ENCODE measurements at regions not wholly inside any gene's neighbourhood (a gene's known extent, or its start where the extent isn't known, plus 50 kb on each side); places are given as distances from the start of the nearest gene placed in this dataset.
"Not testable (repeated sequence)": the region's sequence is repeated elsewhere in the genome, so short reads cannot be mapped to it uniquely, and the experiment has no call there.

- H3K36me3 ChIP-seq (ENCODE audit: insufficient read depth) = no peaks in the 10 kb centered on the region
- H3K4me1 ChIP-seq (ENCODE audit: insufficient read depth) = no peaks in the 10 kb centered on the region
- no peak overlapping the region for H3K27ac ChIP-seq (ENCODE audit: low read depth)
- no peak for DNase-seq (ENCODE audit: extremely low spot score)
- 73% methylated on average over 6 of the region's 6 CpGs for WGBS
- H3K4me3 ChIP-seq (ENCODE audit: low read depth, low read length) = no peak overlapping the region
These were observed 117.9 kb upstream of the SFSWAP start for GRCh38 chr12:131592972-131593371.

DNA sequence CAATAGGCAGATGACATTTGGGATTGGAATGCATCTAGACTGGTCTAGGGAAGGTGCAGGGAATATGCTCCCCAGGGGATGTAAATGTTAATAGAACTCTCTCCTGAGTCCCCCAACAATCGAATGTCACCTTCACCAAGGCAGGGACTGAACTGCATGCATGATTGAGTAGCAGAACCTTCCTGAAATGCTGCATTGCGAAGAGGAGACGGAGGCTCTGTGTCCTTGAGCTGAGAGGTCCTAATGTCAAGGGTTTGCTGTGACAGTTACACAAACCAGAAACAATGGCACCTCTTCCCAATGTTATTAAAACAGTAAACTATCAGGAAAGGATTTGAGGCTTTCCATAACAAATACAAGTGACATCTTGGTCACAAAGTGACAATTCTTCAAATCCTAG, 117.5 kb upstream of the SFSWAP start:
- WGBS = 69% methylated on average over 3 of the region's 3 CpGs
- Histone ChIP-seq H3K36me3 (ENCODE audit: insufficient read depth) (no peaks in the 10 kb centered on the region), H3K4me3 (ENCODE audit: low read depth, low read length) (no peak overlapping the region), H3K4me1 (ENCODE audit: insufficient read depth) (no peaks in the 10 kb centered on the region), H3K27ac (ENCODE audit: low read depth) (no peak overlapping the region)
- no peak for DNase-seq (ENCODE audit: extremely low spot score)

- no peaks in the 10 kb centered on the region for H3K4me1 ChIP-seq (ENCODE audit: insufficient read depth)
- 90% methylated on average over 5 of the region's 5 CpGs for WGBS
- DNase-seq (ENCODE audit: extremely low spot score) = no peak
- H3K36me3 ChIP-seq (ENCODE audit: insufficient read depth) = no peaks in the 10 kb centered on the region
- H3K4me3 ChIP-seq (ENCODE audit: low read depth, low read length) = no peak overlapping the region
- no peak overlapping the region for H3K27ac ChIP-seq (ENCODE audit: low read depth)
These were observed 114.8 kb upstream of the SFSWAP start for GRCh38 chr12:131596115-131596514.

DNA sequence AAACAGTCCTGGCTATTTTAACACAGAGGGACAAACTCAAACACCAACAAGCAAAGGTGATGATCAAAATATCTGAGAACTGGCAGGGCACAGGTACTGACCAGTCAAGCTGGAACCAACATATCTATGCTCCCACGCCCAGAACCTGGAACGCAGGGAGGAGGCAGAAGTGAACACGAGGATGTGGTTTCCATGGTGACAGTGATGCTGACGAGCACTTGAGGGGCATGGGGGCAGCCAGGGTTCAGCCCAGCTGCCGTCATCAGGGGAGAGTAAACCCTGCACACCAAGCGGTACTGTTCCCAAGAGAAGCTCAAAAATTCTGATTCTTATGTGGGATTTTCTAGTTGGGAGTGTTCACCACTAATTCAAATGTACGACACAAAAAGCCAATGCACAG, 113.6 kb upstream of the SFSWAP start:
- 60% methylated on average over 7 of the region's 7 CpGs for WGBS
- DNase-seq (ENCODE audit: extremely low spot score) = no peak
- Histone ChIP-seq H3K27ac (ENCODE audit: low read depth) (no peak overlapping the region), H3K4me1 (ENCODE audit: insufficient read depth) (no peaks in the 10 kb centered on the region), H3K36me3 (ENCODE audit: insufficient read depth) (no peaks in the 10 kb centered on the region), H3K4me3 (ENCODE audit: low read depth, low read length) (no peak overlapping the region)

DNA sequence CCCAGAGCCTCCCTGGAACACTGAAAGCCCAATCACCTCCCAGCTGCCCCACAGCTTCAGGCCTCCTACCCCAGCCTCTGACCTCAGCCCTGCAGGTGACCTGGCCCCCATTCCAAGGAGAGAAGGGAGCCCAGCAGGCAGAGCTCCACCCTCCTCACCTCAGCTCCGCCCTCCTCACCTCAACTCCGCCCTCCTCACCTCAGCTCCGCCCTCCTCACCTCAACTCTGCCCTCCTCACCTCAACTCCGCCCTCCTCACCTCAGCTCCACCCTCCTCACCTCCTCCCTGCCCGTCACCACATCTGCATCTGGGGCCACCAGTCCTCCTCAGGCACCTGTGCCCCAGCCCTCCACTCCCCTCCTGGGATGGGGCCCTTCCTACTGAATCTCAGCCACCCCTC, 112.2 kb upstream of the SFSWAP start:
- H3K4me3 ChIP-seq (ENCODE audit: low read depth, low read length) = no peak overlapping the region
- no peak overlapping the region for H3K27ac ChIP-seq (ENCODE audit: low read depth)
- no peaks in the 10 kb centered on the region for H3K4me1 ChIP-seq (ENCODE audit: insufficient read depth)
- H3K36me3 ChIP-seq (ENCODE audit: insufficient read depth) = no peaks in the 10 kb centered on the region
- WGBS = 71% methylated on average over 5 of the region's 5 CpGs
- DNase-seq (ENCODE audit: extremely low spot score) = no peak

GRCh38 chr12:131599190-131600159, 111.4 kb upstream of the SFSWAP start:
- Histone ChIP-seq H3K4me1 (ENCODE audit: insufficient read depth) (no peaks in the 10 kb centered on the region), H3K36me3 (ENCODE audit: insufficient read depth) (no peaks in the 10 kb centered on the region), H3K4me3 (ENCODE audit: low read depth, low read length) (no peak overlapping the region), H3K27ac (ENCODE audit: low read depth) (no peak overlapping the region)
- WGBS = 85% methylated on average over 33 of the region's 33 CpGs
- no peak for DNase-seq (ENCODE audit: extremely low spot score)

DNA sequence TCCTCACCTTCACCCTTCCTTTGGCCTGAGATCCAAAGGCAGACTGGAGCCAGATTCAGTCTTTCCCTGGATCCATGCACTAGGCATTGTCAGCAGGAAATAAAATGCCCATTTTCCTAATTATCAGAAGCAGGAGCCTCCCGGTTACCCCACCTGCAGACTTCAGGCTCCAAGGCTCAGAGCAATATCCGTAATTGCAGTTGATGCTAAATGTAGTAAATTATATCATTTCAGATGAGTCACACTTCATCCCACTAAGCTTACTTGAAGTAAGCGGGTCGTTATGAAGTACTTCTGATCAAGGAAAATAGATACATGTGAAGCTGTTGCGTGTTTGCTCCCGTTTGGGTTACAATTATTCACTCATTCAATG, 110.7 kb upstream of the SFSWAP start:
- no peak overlapping the region for H3K4me3 ChIP-seq (ENCODE audit: low read depth, low read length)
- WGBS = 73% methylated on average over 6 of the region's 6 CpGs
- H3K27ac ChIP-seq (ENCODE audit: low read depth) = no peak overlapping the region
- H3K4me1 ChIP-seq (ENCODE audit: insufficient read depth) = no peaks in the 10 kb centered on the region
- no peaks in the 10 kb centered on the region for H3K36me3 ChIP-seq (ENCODE audit: insufficient read depth)
- no peak for DNase-seq (ENCODE audit: extremely low spot score)

DNA sequence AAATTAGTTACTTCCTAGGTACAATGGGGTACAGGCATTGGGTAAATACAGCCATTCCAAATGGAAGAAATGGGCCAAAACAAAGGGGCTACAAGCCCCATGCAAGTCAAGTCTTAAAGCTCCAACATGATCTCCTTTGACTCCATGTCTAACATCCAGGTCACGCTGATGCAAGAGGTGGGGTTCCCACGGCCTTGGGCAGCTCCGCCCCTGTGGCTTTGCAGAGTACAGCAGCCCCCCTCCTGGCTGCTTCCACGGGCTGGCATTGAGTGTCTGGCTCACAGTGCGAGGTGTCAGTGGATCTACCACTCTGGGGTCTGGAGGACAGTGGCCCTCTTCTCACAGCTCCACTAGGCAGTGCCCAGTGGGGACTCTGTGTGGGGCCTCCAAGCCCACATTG, 109.4 kb upstream of the SFSWAP start:
- WGBS = 75% methylated on average over 5 of the region's 5 CpGs
- H3K4me3 ChIP-seq (ENCODE audit: low read depth, low read length); DNase-seq (ENCODE audit: extremely low spot score); H3K4me1 ChIP-seq (ENCODE audit: insufficient read depth); H3K36me3 ChIP-seq (ENCODE audit: insufficient read depth); H3K27ac ChIP-seq (ENCODE audit: low read depth): not testable (repeated sequence)

- H3K4me3 ChIP-seq (ENCODE audit: low read depth, low read length) = no peak overlapping the region
- H3K27ac ChIP-seq (ENCODE audit: low read depth) = no peak overlapping the region
- no peaks in the 10 kb centered on the region for H3K36me3 ChIP-seq (ENCODE audit: insufficient read depth)
- 76% methylated on average over 8 of the region's 8 CpGs for WGBS
- no peaks in the 10 kb centered on the region for H3K4me1 ChIP-seq (ENCODE audit: insufficient read depth)
- DNase-seq (ENCODE audit: extremely low spot score) = no peak
These were observed 107.6 kb upstream of the SFSWAP start for GRCh38 chr12:131603106-131603938.

DNA sequence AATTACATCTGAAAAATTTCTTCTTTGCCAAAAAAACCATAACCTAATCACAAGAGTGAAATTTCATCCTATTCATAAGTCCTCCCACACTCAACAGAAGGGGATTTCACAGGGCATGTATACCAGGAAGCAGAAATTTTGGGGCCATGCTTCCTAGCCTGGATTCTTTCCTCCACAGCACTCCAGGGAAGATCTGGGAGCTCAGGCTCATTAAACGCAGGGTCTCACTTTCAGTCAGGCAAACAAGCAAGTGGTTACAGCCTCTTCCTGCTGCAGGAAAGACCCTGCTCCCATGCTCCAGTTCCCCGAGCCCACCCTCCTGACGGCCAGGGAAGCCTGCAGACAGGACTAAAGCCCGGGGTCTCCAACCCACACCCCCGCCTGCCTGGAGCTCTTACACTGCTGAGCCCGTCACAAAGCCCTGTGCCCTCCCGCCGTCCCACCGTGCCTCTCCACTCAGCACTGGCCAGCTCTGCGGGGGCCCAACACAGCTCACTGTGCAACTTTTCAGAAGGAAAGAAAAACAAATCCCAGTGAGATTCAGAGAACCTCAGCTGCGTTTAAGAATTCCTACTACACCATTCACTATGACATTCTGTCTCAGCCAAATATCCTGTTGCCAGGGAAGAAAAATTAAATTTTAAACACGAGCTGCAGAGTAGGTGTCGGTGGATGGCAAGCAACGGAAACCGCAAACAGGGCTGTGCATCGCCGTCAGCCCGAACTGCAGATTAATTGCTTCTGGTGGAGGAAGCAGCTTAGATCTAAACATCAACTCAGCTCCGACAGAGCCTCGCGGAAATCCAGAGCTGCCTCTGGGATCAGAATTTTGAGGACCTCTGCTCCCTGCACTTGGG, 106.7 kb upstream of the SFSWAP start:
- Histone ChIP-seq H3K27ac (ENCODE audit: low read depth) (no peak overlapping the region), H3K4me3 (ENCODE audit: low read depth, low read length) (no peak overlapping the region), H3K36me3 (ENCODE audit: insufficient read depth) (no peaks in the 10 kb centered on the region), H3K4me1 (ENCODE audit: insufficient read depth) (no peaks in the 10 kb centered on the region)
- 24% methylated on average over 21 of the region's 21 CpGs for WGBS
- no peak for DNase-seq (ENCODE audit: extremely low spot score)

DNA sequence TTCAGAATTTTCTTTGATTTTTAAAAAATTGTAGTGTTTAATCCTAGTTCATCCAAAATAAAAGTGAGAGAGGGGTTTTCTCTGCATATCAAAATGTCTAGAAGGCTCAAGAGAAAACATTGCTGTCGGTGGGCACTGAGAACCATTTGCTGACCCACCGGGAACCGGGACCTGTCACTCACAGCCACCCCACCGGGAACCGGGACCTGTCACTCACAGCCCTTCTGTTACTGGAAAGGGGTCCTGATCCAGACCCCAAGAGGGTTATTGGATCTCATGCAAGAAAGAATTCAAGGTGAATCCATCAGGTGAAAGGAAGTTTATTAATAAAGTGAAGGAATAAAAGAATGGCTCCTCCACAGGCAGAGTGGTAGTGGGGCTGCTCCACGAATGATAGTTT, 106.0 kb upstream of the SFSWAP start:
- H3K36me3 ChIP-seq (ENCODE audit: insufficient read depth) = no peaks in the 10 kb centered on the region

DNA sequence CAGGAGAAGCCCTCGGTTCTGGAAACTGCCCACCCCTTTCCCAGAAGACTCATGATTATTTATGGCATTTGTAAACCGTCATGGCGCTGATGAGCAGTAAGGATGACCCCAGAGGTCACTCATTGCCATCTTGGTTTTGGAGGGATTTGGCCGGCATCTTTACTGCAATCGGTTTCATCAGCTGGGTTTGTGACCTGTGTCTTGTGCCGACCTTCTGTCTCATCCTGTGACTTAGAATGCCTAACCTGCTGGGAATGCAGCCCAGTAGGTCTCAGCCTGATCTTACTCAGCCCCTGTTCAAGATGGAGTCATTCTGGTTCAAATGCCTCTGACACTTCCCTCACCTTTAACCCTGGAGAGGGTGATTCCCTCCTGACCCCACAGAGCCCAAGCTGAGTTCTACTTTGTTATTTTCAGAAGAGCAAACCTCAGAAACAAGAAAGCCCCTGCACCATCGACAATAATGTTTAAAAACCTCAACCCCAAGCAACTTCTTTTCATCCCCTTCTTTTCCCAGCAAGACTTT, 105.5 kb upstream of the SFSWAP start:
- 53% methylated on average over 7 of the region's 7 CpGs for WGBS
- H3K4me3 ChIP-seq (ENCODE audit: low read depth, low read length) = no peak overlapping the region
- no peaks in the 10 kb centered on the region for H3K36me3 ChIP-seq (ENCODE audit: insufficient read depth)
- no peak overlapping the region for H3K27ac ChIP-seq (ENCODE audit: low read depth)
- H3K4me1 ChIP-seq (ENCODE audit: insufficient read depth) = no peaks in the 10 kb centered on the region
- no peak for DNase-seq (ENCODE audit: extremely low spot score)

More for the DNA sequence above, 106.0 kb upstream of the SFSWAP start:
- 83% methylated on average over 6 of the region's 6 CpGs for WGBS
- H3K4me3 ChIP-seq (ENCODE audit: low read depth, low read length) = no peak overlapping the region
- H3K4me1 ChIP-seq (ENCODE audit: insufficient read depth) = no peaks in the 10 kb centered on the region
- H3K27ac ChIP-seq (ENCODE audit: low read depth) = no peak overlapping the region
- DNase-seq (ENCODE audit: extremely low spot score) = no peak

DNA sequence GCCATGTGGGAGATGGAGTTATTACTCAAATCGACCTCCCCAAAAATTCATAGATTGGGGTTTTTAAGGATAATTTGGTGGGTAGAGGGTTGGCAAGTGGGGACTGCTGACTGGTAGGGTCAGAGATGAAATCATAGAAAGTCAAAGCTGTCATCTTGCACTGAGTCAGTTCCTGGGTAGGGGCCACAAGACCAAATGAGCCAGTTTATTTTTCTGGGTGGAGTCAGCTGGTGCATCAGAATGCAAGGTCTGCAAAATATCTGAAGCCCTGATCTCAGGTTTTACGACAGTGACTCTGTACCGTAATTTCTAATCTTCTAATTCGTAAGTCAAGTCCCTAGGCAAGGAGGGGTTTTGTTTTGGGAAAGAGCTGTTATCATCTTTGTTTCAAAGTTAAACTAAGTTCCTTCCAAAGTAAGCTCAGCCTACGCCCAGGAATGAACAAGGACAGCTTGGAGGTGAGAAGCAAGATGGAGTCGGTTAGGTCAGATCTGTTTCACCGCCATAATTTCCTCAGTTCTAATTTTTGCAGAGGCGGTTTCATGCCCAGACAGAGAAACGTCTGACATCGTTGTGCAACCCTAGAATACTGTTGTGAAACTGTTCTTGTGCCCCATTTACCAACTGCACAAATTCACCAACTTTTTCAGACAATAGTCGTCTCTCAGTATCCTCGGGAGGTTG, 104.5 kb upstream of the SFSWAP start:
- 71% methylated on average over 12 of the region's 12 CpGs for WGBS
- no peaks in the 10 kb centered on the region for H3K36me3 ChIP-seq (ENCODE audit: insufficient read depth)

More for the DNA sequence above, 104.5 kb upstream of the SFSWAP start:
- no peak for DNase-seq (ENCODE audit: extremely low spot score)
- no peak overlapping the region for H3K4me3 ChIP-seq (ENCODE audit: low read depth, low read length)
- no peak overlapping the region for H3K27ac ChIP-seq (ENCODE audit: low read depth)
- H3K4me1 ChIP-seq (ENCODE audit: insufficient read depth) = no peaks in the 10 kb centered on the region
